Large intestine (tissue), 3 donors: ENCODE measurements at regions not wholly inside any gene's neighbourhood (a gene's known extent, or its start where the extent isn't known, plus 50 kb on each side); places are given as distances from the start of the nearest gene placed in this dataset.
"Not testable (repeated sequence)": the region's sequence is repeated elsewhere in the genome, so short reads cannot be mapped to it uniquely, and the experiment has no call there.

Experiments used
- DNase-seq, 2 donors: peaks; one replicate each; pipeline versions ENCODE4 v3.0.0 to v3.0.0-alpha.2; 2013
- H3K27ac ChIP-seq: one replicate; pipeline ENCODE4 v1.5.1; 2013; ENCODE audit warnings: low read length
- H3K27me3 ChIP-seq: 2 replicates; pipeline ENCODE4 v1.6.1; 2013; ENCODE audit warnings: low read length; ENCODE audit not compliant: control insufficient read depth, insufficient read depth
- H3K36me3 ChIP-seq: 2 replicates; pipeline ENCODE4 v1.6.1; 2013; ENCODE audit warnings: low read length; ENCODE audit not compliant: control insufficient read depth, insufficient read depth
- H3K4me1 ChIP-seq: one replicate; pipeline ENCODE4 v1.6.1; 2013; ENCODE audit warnings: low read length; ENCODE audit not compliant: control insufficient read depth, insufficient read depth
- H3K4me3 ChIP-seq: one replicate; pipeline ENCODE4 v1.5.1; 2013; ENCODE audit warnings: low read length
- H3K9me3 ChIP-seq: one replicate; pipeline ENCODE4 v1.6.1; 2013; ENCODE audit warnings: mild to moderate bottlenecking, low read depth, low read length, moderate library complexity; ENCODE audit not compliant: control insufficient read depth
- WGBS: methylation state at CpG from one replicate; pipeline ENCODE4 v1.1.5; 2013; ENCODE audit warnings: low lambda C conversion rate; ENCODE audit not compliant: insufficient coverage; 5-methylcytosine and 5-hydroxymethylcytosine counted together

- Histone ChIP-seq H3K36me3 (no peaks in the 10 kb centered on the region), H3K9me3 (no peaks in the 10 kb centered on the region), H3K4me3 (no peak overlapping the region), H3K4me1 (no peaks in the 10 kb centered on the region), H3K27ac (no peak overlapping the region), H3K27me3 (no peaks in the 10 kb centered on the region)
- DNase-seq: no peak
- WGBS: 83% methylated on average over 2 of the region's 4 CpGs
Measured at GRCh38 chr2:122075381-122075780, 319.9 kb downstream of the TSN start.

- no peaks in the 10 kb centered on the region for H3K9me3 ChIP-seq
- no CpG with 5 or more reads among the region's 3 CpGs for WGBS
Measured at GRCh38 chr2:122077114-122077513, 321.7 kb downstream of the TSN start.

GRCh38 chr2:122077771-122078170 lies 322.3 kb downstream of the TSN start:
- Histone ChIP-seq H3K27me3 (no peaks in the 10 kb centered on the region), H3K4me1 (no peaks in the 10 kb centered on the region), H3K9me3 (no peaks in the 10 kb centered on the region), H3K4me3 (no peak overlapping the region), H3K27ac (no peak overlapping the region), H3K36me3 (no peaks in the 10 kb centered on the region)
- no CpG with 5 or more reads among the region's 4 CpGs for WGBS
- DNase-seq: no peak

More at GRCh38 chr2:122077114-122077513, 321.7 kb downstream of the TSN start:
- no peaks in the 10 kb centered on the region for H3K36me3 ChIP-seq
- no peaks in the 10 kb centered on the region for H3K4me1 ChIP-seq
- H3K27me3 ChIP-seq: no peaks in the 10 kb centered on the region
- DNase-seq: no peak
- H3K27ac ChIP-seq: no peak overlapping the region
- no peak overlapping the region for H3K4me3 ChIP-seq

GRCh38 chr2:122078451-122078850 lies 323.0 kb downstream of the TSN start:
- H3K4me3 ChIP-seq: no peak overlapping the region
- H3K4me1 ChIP-seq: no peaks in the 10 kb centered on the region
- H3K9me3 ChIP-seq: no peaks in the 10 kb centered on the region
- H3K27me3 ChIP-seq: no peaks in the 10 kb centered on the region
- no peak overlapping the region for H3K27ac ChIP-seq
- DNase-seq: no peak
- WGBS: no CpG with 5 or more reads among the region's 3 CpGs
- H3K36me3 ChIP-seq: no peaks in the 10 kb centered on the region

GRCh38 chr2:122079844-122080243 lies 324.4 kb downstream of the TSN start:
- no CpG with 5 or more reads among the region's 3 CpGs for WGBS

GRCh38 chr2:122080316-122080715 lies 324.9 kb downstream of the TSN start:
- no peaks in the 10 kb centered on the region for H3K27me3 ChIP-seq
- H3K27ac ChIP-seq: no peak overlapping the region
- H3K4me3 ChIP-seq: no peak overlapping the region
- WGBS: no CpG with 5 or more reads among the region's 4 CpGs
- no peak for DNase-seq
- peaks cover 3% of the 10 kb centered on the region for H3K9me3 ChIP-seq
- H3K36me3 ChIP-seq: no peaks in the 10 kb centered on the region
- no peaks in the 10 kb centered on the region for H3K4me1 ChIP-seq

More at GRCh38 chr2:122079844-122080243, 324.4 kb downstream of the TSN start:
- Histone ChIP-seq H3K4me3 (no peak overlapping the region), H3K9me3 (peaks cover 3% of the 10 kb centered on the region), H3K36me3 (no peaks in the 10 kb centered on the region), H3K27ac (no peak overlapping the region), H3K4me1 (no peaks in the 10 kb centered on the region), H3K27me3 (no peaks in the 10 kb centered on the region)
- no peak for DNase-seq

- H3K4me3 ChIP-seq: no peak overlapping the region
- H3K36me3 ChIP-seq: no peaks in the 10 kb centered on the region
- no peak overlapping the region for H3K27ac ChIP-seq
- WGBS: 58% methylated on average over 2 of the region's 2 CpGs
- H3K27me3 ChIP-seq: no peaks in the 10 kb centered on the region
- DNase-seq: no peak
- H3K4me1 ChIP-seq: no peaks in the 10 kb centered on the region
- H3K9me3 ChIP-seq: peaks cover 3% of the 10 kb centered on the region
Measured at GRCh38 chr2:122080871-122081270, 325.4 kb downstream of the TSN start.

GRCh38 chr2:122081751-122082150 lies 326.3 kb downstream of the TSN start:
- no peak for DNase-seq
- Histone ChIP-seq H3K36me3 (no peaks in the 10 kb centered on the region), H3K27ac (no peak overlapping the region), H3K4me1 (no peaks in the 10 kb centered on the region), H3K27me3 (no peaks in the 10 kb centered on the region), H3K9me3 (peaks cover 3% of the 10 kb centered on the region), H3K4me3 (no peak overlapping the region)
- 80% methylated on average over 1 of the region's 3 CpGs for WGBS

- Histone ChIP-seq H3K4me3 (no peak overlapping the region), H3K9me3 (peaks cover 3% of the 10 kb centered on the region), H3K27ac (no peak overlapping the region), H3K36me3 (no peaks in the 10 kb centered on the region), H3K27me3 (no peaks in the 10 kb centered on the region), H3K4me1 (no peaks in the 10 kb centered on the region)
- WGBS: no CpG with 5 or more reads among the region's 4 CpGs
- no peak for DNase-seq
Measured at GRCh38 chr2:122083256-122084048, 328.0 kb downstream of the TSN start.

GRCh38 chr2:122085672-122086071 lies 330.2 kb downstream of the TSN start:
- not testable (repeated sequence) for H3K4me3 ChIP-seq, H3K4me1 ChIP-seq, H3K36me3 ChIP-seq, H3K27ac ChIP-seq, H3K9me3 ChIP-seq, DNase-seq, H3K27me3 ChIP-seq

- H3K27me3 ChIP-seq: no peaks in the 10 kb centered on the region
- WGBS: no CpG with 5 or more reads among the region's 1 CpG
- no peak overlapping the region for H3K4me3 ChIP-seq
Measured at GRCh38 chr2:122094557-122094956, 339.1 kb downstream of the TSN start.

More at GRCh38 chr2:122094557-122094956, 339.1 kb downstream of the TSN start:
- no peaks in the 10 kb centered on the region for H3K4me1 ChIP-seq
- H3K9me3 ChIP-seq: no peaks in the 10 kb centered on the region
- H3K27ac ChIP-seq: no peak overlapping the region
- no peak for DNase-seq
- H3K36me3 ChIP-seq: no peaks in the 10 kb centered on the region
